Gastroesophageal sphincter (tissue), 4 donors: ENCODE measurements at regions not wholly inside any gene's neighbourhood (a gene's known extent, or its start where the extent isn't known, plus 50 kb on each side); places are given as distances from the start of the nearest gene placed in this dataset.
A peak's percentile ranks its signal among the peaks of the same experiment; 100 is the strongest.

Experiments
- ATAC-seq: fragments of 150-250 bp; one replicate; pipeline ENCODE4 v1.9.1; 2016; ENCODE audit warnings: mild to moderate bottlenecking, moderate library complexity
- H3K27ac ChIP-seq, 4 donors: fragments of 200-600 bp; sonication (generic) in 3 of 4; 1 replicate in 3 of 4; 2 replicates in 1 of 4; pipeline ENCODE4 v1.5.1; 2016 to 2019
- H3K27me3 ChIP-seq: fragments of 200-600 bp; sonication (generic); one replicate; pipeline ENCODE4 v1.5.1; 2019
- H3K36me3 ChIP-seq, 2 donors: fragments of 200-600 bp; sonication (generic); one replicate each; pipeline ENCODE4 v1.5.1; 2019; ENCODE audit warnings: control low read depth in 1 of 2
- H3K4me1 ChIP-seq, 3 donors: fragments of 200-600 bp; sonication (generic); 1 replicate in 2 of 3; 2 replicates in 1 of 3; pipeline ENCODE4 v1.5.1; 2016 to 2019; ENCODE audit warnings: control low read depth in 2 of 3
- H3K4me3 ChIP-seq, 2 donors: fragments of 200-600 bp; sonication (generic); one replicate each; pipeline ENCODE4 v1.5.1; 2019; ENCODE audit warnings: mild to moderate bottlenecking in 1 of 2, moderate library complexity in 1 of 2
- H3K9me3 ChIP-seq, 3 donors: fragments of 200-600 bp; sonication (generic); one replicate each; pipeline ENCODE4 v1.5.1; 2017 to 2019; ENCODE audit warnings: control low read depth in 2 of 3
- EP300 ChIP-seq: sonication (generic); formaldehyde crosslinking; IDR thresholded peaks from one replicate; pipeline ENCODE4 v1.6.1; 2017; ENCODE audit warnings: antibody characterized with exemption, mild to moderate bottlenecking
- POLR2A ChIP-seq, 2 donors: fragments of 450-650 bp; IDR thresholded peaks; one replicate each; pipeline ENCODE4 v1.6.1; 2017; ENCODE audit warnings: antibody characterized with exemption in 2 of 2, mild to moderate bottlenecking in 2 of 2, moderate library complexity in 1 of 2
- POLR2AphosphoS5 ChIP-seq: sonication (generic); formaldehyde crosslinking; IDR thresholded peaks from one replicate; pipeline ENCODE4 v1.6.1; 2017; ENCODE audit warnings: antibody characterized with exemption
- WGBS, 2 donors: methylation state at CpG; one replicate each; pipeline ENCODE4 v1.1.5; 2018; ENCODE audit warnings: low coverage in 1 of 2; 5-methylcytosine and 5-hydroxymethylcytosine counted together
- TF ChIP-seq, protein P1 (sequence below), 4 experiments: fragments of 200-600 bp in 2 of 4; fragments of 450-650 bp in 2 of 4; sonication (generic) in 1 of 4; IDR thresholded peaks; one replicate each; pipeline ENCODE4 v1.5.1; 2017 to 2019; ENCODE audit warnings: antibody characterized with exemption in 4 of 4, mild to moderate bottlenecking in 2 of 4, moderate library complexity in 2 of 4

DNA sequence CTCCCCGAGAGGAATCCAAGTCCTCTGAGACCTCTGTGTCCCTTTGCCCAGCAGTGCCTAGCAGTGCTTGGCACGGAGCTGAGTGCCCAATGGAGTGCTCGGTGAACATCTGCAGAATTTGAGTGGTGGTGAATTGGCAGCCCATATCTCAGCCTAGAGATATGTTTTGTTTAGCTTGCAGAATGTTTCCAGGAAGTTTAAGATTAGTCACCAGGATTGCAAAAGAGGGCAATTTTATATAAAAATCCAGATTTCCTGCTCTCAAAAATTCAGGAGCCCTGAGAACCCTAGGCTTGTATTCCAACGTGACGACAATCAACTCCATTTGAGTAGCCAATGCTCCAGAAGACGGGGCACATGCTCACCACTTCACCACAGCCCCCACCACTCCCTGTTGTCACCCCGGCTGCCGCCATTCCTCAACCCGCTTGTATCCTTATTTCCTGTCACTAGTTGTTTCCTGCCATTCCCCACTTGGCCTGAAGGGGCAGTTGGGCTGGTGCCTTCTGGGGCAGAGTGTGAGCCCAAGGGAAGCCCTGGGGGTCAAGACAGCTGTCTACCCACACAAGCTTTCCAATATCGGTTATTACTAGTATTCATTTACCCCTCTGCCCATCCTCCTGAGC is 116.9 kb downstream of the EFNB1 start:
- no peaks in the 10 kb centered on the region for H3K9me3 ChIP-seq
- H3K4me3 ChIP-seq: no peak overlapping the region
- no peaks in the 10 kb centered on the region for H3K36me3 ChIP-seq
- ATAC-seq: no peak
- TF ChIP-seq POLR2AphosphoS5: no peak
- TF ChIP-seq, protein P1, sequence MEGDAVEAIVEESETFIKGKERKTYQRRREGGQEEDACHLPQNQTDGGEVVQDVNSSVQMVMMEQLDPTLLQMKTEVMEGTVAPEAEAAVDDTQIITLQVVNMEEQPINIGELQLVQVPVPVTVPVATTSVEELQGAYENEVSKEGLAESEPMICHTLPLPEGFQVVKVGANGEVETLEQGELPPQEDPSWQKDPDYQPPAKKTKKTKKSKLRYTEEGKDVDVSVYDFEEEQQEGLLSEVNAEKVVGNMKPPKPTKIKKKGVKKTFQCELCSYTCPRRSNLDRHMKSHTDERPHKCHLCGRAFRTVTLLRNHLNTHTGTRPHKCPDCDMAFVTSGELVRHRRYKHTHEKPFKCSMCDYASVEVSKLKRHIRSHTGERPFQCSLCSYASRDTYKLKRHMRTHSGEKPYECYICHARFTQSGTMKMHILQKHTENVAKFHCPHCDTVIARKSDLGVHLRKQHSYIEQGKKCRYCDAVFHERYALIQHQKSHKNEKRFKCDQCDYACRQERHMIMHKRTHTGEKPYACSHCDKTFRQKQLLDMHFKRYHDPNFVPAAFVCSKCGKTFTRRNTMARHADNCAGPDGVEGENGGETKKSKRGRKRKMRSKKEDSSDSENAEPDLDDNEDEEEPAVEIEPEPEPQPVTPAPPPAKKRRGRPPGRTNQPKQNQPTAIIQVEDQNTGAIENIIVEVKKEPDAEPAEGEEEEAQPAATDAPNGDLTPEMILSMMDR (IDR thresholded peaks at IDR 0.05): peak in 1 of 4 experiments; percentile 7
- WGBS, 2 donors: 84% methylated on average over 5 of the region's 10 CpGs; no CpG with 5 or more reads in 1 of the 2 donors
- no peaks in the 10 kb centered on the region for H3K4me1 ChIP-seq
- no peaks in the 10 kb centered on the region for H3K27me3 ChIP-seq
- no peak overlapping the region for H3K27ac ChIP-seq

- no peak for ATAC-seq
- no CpG with 5 or more reads among the region's 2 CpGs for WGBS, 2 donors
- H3K27me3 ChIP-seq: no peaks in the 10 kb centered on the region
- no peaks in the 10 kb centered on the region for H3K4me1 ChIP-seq
- no peak overlapping the region for H3K4me3 ChIP-seq
- TF ChIP-seq POLR2AphosphoS5 (no peak), EP300 (no peak), POLR2A (IDR thresholded peaks at IDR 0.05) (no peak)
- TF ChIP-seq, protein P1 (IDR thresholded peaks at IDR 0.05): no peak
- H3K36me3 ChIP-seq: no peaks in the 10 kb centered on the region
- no peak overlapping the region for H3K27ac ChIP-seq
- no peaks in the 10 kb centered on the region for H3K9me3 ChIP-seq
These were observed 116.3 kb downstream of the EFNB1 start for GRCh38 chrX:68945081-68945602.

- no peaks in the 10 kb centered on the region for H3K36me3 ChIP-seq
- TF ChIP-seq POLR2AphosphoS5: no peak
- TF ChIP-seq POLR2A (IDR thresholded peaks at IDR 0.05): no peak
- TF ChIP-seq, protein P1 (IDR thresholded peaks at IDR 0.05): no peak
- TF ChIP-seq EP300: no peak
- H3K9me3 ChIP-seq: no peaks in the 10 kb centered on the region
- ATAC-seq: no peak
- WGBS, 2 donors: no CpG with 5 or more reads among the region's 2 CpGs
- H3K27ac ChIP-seq: no peak overlapping the region
- no peaks in the 10 kb centered on the region for H3K4me1 ChIP-seq
- H3K27me3 ChIP-seq: no peaks in the 10 kb centered on the region
- H3K4me3 ChIP-seq: no peak overlapping the region
These were observed 115.4 kb downstream of the EFNB1 start for GRCh38 chrX:68944211-68944610.

- Histone ChIP-seq H3K27ac (no peak overlapping the region), H3K27me3 (no peaks in the 10 kb centered on the region), H3K4me3 (no peak overlapping the region), H3K4me1 (no peaks in the 10 kb centered on the region), H3K36me3 (no peaks in the 10 kb centered on the region), H3K9me3 (no peaks in the 10 kb centered on the region)
- 67 to 85% methylated on average over 2 of the region's 2 CpGs for WGBS, 2 donors
- TF ChIP-seq POLR2A (IDR thresholded peaks at IDR 0.05) (no peak), EP300 (no peak), POLR2AphosphoS5 (no peak)
- TF ChIP-seq, protein P1 (IDR thresholded peaks at IDR 0.05): no peak
- no peak for ATAC-seq
These were observed 114.0 kb downstream of the EFNB1 start for GRCh38 chrX:68942840-68943239.

DNA sequence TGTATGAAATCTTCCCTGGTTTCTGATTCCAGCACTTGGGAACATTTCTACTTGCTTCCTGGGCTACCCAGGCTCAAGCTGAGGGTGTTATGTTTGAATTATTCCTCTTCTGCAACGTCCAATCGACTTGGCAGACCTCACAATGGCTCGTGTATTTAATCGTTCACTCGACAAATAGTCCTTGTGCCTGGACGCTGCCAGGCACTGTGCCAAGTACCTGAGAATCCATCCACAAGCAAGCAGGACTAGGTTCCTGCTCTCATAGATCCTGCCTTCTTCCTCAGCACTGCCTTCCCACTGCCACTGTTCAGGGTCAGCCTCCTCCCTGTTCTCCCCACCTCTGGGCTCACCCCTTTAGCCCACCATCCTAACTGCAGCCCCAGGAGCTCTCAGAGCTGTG is 113.3 kb downstream of the EFNB1 start:
- no peak for TF ChIP-seq EP300
- TF ChIP-seq POLR2AphosphoS5: no peak
- TF ChIP-seq, protein P1 (IDR thresholded peaks at IDR 0.05): no peak
- TF ChIP-seq POLR2A (IDR thresholded peaks at IDR 0.05): no peak
- Histone ChIP-seq H3K36me3 (no peaks in the 10 kb centered on the region), H3K4me1 (no peaks in the 10 kb centered on the region), H3K27ac (no peak overlapping the region), H3K27me3 (no peaks in the 10 kb centered on the region), H3K4me3 (no peak overlapping the region), H3K9me3 (no peaks in the 10 kb centered on the region)
- no peak for ATAC-seq
- WGBS, 2 donors: 18% methylated on average over 3 to 6 of the region's 6 CpGs
